ENCODE measurements at regions not wholly inside any gene's neighbourhood (a gene's known extent, or its start where the extent isn't known, plus 50 kb on each side); places are given as distances from the start of the nearest gene placed in this dataset.

GRCh38 chr20:40154514-40154913, 534.5 kb downstream of the MAFB start:
- Histone ChIP-seq H3K4me3 (no peak overlapping the region), H3K36me3 (replicated peaks; ENCODE audit: insufficient read depth, low read depth) (no peaks in the 10 kb centered on the region), H3K4me2 (no peak overlapping the region), H3K27me3 (peaks cover 3% of the 10 kb centered on the region), H3K79me2 (no peaks in the 10 kb centered on the region), H3K4me1 (ENCODE audit: insufficient read depth) (no peaks in the 10 kb centered on the region), H3K27ac (no peak overlapping the region), H4K20me1 (ENCODE audit: insufficient read depth, poor library complexity, severe bottlenecking) (no peaks in the 10 kb centered on the region), H3K9me2 (replicated peaks; ENCODE audit: insufficient read depth) (no peaks in the 10 kb centered on the region), H3K9me3 (ENCODE audit: low read depth) (no peaks in the 10 kb centered on the region), H2AFZ (no peak overlapping the region)
- TF ChIP-seq EZH2phosphoT487 (IDR thresholded peaks at IDR 0.05; ENCODE audit: low read depth, severe bottlenecking, unreplicated experiment), result no peak
- TF ChIP-seq CTCF (IDR thresholded peaks at IDR 0.05; ENCODE audit: poor library complexity), result no peak
- TF ChIP-seq EZH2 (IDR thresholded peaks at IDR 0.05; ENCODE audit: borderline replicate concordance), result no peak
- DNase-seq (ENCODE audit: low spot score), result no peak
- 91% methylated on average over 2 of the region's 2 CpGs for WGBS (ENCODE audit: low lambda C conversion rate, missing lambda C conversion rate)

GRCh38 chr20:40148886-40149285, 540.1 kb downstream of the MAFB start:
- H3K27me3 ChIP-seq, result no peaks in the 10 kb centered on the region
- no peaks in the 10 kb centered on the region for H3K36me3 ChIP-seq (replicated peaks; ENCODE audit: insufficient read depth, low read depth)
- no peak for DNase-seq (ENCODE audit: low spot score)
- H3K4me3 ChIP-seq, result no peak overlapping the region
- TF ChIP-seq CTCF (IDR thresholded peaks at IDR 0.05; ENCODE audit: poor library complexity) (no peak), EZH2 (IDR thresholded peaks at IDR 0.05; ENCODE audit: borderline replicate concordance) (no peak), EZH2phosphoT487 (IDR thresholded peaks at IDR 0.05; ENCODE audit: low read depth, severe bottlenecking, unreplicated experiment) (no peak)
- H3K79me2 ChIP-seq, result no peaks in the 10 kb centered on the region
- no peak overlapping the region for H3K4me2 ChIP-seq
- no peaks in the 10 kb centered on the region for H3K9me3 ChIP-seq (ENCODE audit: low read depth)
- 80% methylated on average over 7 of the region's 7 CpGs for WGBS (ENCODE audit: low lambda C conversion rate, missing lambda C conversion rate)
- H4K20me1 ChIP-seq (ENCODE audit: insufficient read depth, poor library complexity, severe bottlenecking), result no peaks in the 10 kb centered on the region
- no peaks in the 10 kb centered on the region for H3K9me2 ChIP-seq (replicated peaks; ENCODE audit: insufficient read depth)
- H2AFZ ChIP-seq, result no peak overlapping the region
- no peak overlapping the region for H3K27ac ChIP-seq
- H3K4me1 ChIP-seq (ENCODE audit: insufficient read depth), result no peaks in the 10 kb centered on the region

GRCh38 chr20:40146071-40146470, 543.0 kb downstream of the MAFB start:
- Histone ChIP-seq H3K4me2 (no peak overlapping the region), H3K4me1 (ENCODE audit: insufficient read depth) (no peaks in the 10 kb centered on the region), H3K27me3 (no peaks in the 10 kb centered on the region), H3K27ac (no peak overlapping the region), H2AFZ (no peak overlapping the region), H3K79me2 (no peaks in the 10 kb centered on the region), H4K20me1 (ENCODE audit: insufficient read depth, poor library complexity, severe bottlenecking) (no peaks in the 10 kb centered on the region), H3K4me3 (no peak overlapping the region), H3K36me3 (replicated peaks; ENCODE audit: insufficient read depth, low read depth) (no peaks in the 10 kb centered on the region), H3K9me3 (ENCODE audit: low read depth) (no peaks in the 10 kb centered on the region), H3K9me2 (replicated peaks; ENCODE audit: insufficient read depth) (no peaks in the 10 kb centered on the region)
- no peak for DNase-seq (ENCODE audit: low spot score)
- TF ChIP-seq EZH2 (IDR thresholded peaks at IDR 0.05; ENCODE audit: borderline replicate concordance) (no peak), CTCF (IDR thresholded peaks at IDR 0.05; ENCODE audit: poor library complexity) (no peak), EZH2phosphoT487 (IDR thresholded peaks at IDR 0.05; ENCODE audit: low read depth, severe bottlenecking, unreplicated experiment) (no peak)

- Histone ChIP-seq H3K36me3 (replicated peaks; ENCODE audit: insufficient read depth, low read depth) (no peaks in the 10 kb centered on the region), H3K4me1 (ENCODE audit: insufficient read depth) (no peaks in the 10 kb centered on the region), H2AFZ (no peak overlapping the region), H4K20me1 (ENCODE audit: insufficient read depth, poor library complexity, severe bottlenecking) (no peaks in the 10 kb centered on the region), H3K4me2 (no peak overlapping the region), H3K79me2 (no peaks in the 10 kb centered on the region), H3K9me2 (replicated peaks; ENCODE audit: insufficient read depth) (no peaks in the 10 kb centered on the region), H3K27me3 (no peaks in the 10 kb centered on the region), H3K9me3 (ENCODE audit: low read depth) (no peaks in the 10 kb centered on the region), H3K4me3 (no peak overlapping the region), H3K27ac (no peak overlapping the region)
- 69% methylated on average over 4 of the region's 4 CpGs for WGBS (ENCODE audit: low lambda C conversion rate, missing lambda C conversion rate)
- no peak for TF ChIP-seq EZH2phosphoT487 (IDR thresholded peaks at IDR 0.05; ENCODE audit: low read depth, severe bottlenecking, unreplicated experiment)
- TF ChIP-seq CTCF (IDR thresholded peaks at IDR 0.05; ENCODE audit: poor library complexity), result no peak
- TF ChIP-seq EZH2 (IDR thresholded peaks at IDR 0.05; ENCODE audit: borderline replicate concordance), result no peak
- DNase-seq (ENCODE audit: low spot score), result no peak
Observed at GRCh38 chr20:40144581-40144980, 544.5 kb downstream of the MAFB start.
